ENCODE measurements at regions not wholly inside any gene's neighbourhood (a gene's known extent, or its start where the extent isn't known, plus 50 kb on each side); places are given as distances from the start of the nearest gene placed in this dataset.

DNA sequence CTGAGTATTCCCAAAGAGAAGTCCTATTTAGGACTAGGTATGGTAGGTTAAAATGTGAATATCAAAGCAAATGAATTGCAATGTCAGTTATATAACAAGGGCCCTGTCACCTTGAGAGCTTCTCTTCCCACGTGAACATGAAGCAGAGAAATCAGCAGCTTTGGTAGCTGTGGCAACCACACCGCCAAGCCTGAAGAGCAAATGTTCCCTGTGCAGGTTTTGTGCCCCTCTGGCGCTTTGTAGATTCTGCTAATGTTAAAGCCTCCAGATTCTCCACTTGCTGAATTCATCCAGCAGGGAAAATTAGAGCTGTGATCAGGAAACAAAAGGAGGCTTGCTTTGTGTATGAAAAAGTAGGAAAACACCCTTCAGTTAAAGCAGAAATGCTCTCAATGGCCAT is 322.6 kb downstream of the RBM43 start:
- TF ChIP-seq, protein P1, sequence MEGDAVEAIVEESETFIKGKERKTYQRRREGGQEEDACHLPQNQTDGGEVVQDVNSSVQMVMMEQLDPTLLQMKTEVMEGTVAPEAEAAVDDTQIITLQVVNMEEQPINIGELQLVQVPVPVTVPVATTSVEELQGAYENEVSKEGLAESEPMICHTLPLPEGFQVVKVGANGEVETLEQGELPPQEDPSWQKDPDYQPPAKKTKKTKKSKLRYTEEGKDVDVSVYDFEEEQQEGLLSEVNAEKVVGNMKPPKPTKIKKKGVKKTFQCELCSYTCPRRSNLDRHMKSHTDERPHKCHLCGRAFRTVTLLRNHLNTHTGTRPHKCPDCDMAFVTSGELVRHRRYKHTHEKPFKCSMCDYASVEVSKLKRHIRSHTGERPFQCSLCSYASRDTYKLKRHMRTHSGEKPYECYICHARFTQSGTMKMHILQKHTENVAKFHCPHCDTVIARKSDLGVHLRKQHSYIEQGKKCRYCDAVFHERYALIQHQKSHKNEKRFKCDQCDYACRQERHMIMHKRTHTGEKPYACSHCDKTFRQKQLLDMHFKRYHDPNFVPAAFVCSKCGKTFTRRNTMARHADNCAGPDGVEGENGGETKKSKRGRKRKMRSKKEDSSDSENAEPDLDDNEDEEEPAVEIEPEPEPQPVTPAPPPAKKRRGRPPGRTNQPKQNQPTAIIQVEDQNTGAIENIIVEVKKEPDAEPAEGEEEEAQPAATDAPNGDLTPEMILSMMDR (IDR thresholded peaks at IDR 0.05; ENCODE audit: extremely low read depth, low read depth, low read length): no peak

DNA sequence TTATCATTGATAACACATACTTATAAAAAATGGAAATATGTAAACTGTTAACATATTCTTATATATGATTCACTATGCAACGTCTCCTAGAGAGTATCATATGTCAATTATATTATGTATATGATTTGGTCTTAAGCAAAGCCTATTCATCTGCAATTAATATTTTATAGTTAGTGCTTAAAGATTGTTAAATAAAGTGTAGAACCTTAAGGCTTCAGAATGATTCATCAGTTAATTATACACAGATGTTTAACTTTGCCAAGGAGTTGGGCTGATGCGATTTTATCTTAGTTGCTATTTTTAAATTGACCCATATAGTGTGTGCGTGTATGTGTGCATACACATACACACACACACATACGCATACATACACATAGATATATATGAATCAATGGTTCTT is 323.1 kb downstream of the RBM43 start:
- Histone ChIP-seq H3K4me2 (ENCODE audit: insufficient read depth, low read length) (no peak overlapping the region), H3K27me3 (ENCODE audit: insufficient read depth, low read length) (no peaks in the 10 kb centered on the region), H3K79me2 (ENCODE audit: insufficient read depth, low read length) (no peaks in the 10 kb centered on the region), H3K36me3 (ENCODE audit: insufficient read depth, low read length) (no peaks in the 10 kb centered on the region), H2AFZ (ENCODE audit: low read length) (no peak overlapping the region), H3K4me1 (ENCODE audit: insufficient read depth, low read length) (no peaks in the 10 kb centered on the region), H3K9me3 (ENCODE audit: low read depth, low read length) (no peaks in the 10 kb centered on the region), H3K27ac (ENCODE audit: low read depth, low read length) (no peak overlapping the region), H4K20me1 (ENCODE audit: insufficient read depth, low read length) (no peaks in the 10 kb centered on the region), H3K4me3 (ENCODE audit: insufficient read depth, low read length) (no peak overlapping the region)
- no peak for DNase-seq (ENCODE audit: insufficient read length, low spot score, missing footprints)
- TF ChIP-seq, protein P1 (IDR thresholded peaks at IDR 0.05; ENCODE audit: extremely low read depth, low read depth, low read length): no peak

More for the DNA sequence above, 322.6 kb downstream of the RBM43 start:
- DNase-seq (ENCODE audit: insufficient read length, low spot score, missing footprints): no peak
- H3K27me3 ChIP-seq (ENCODE audit: insufficient read depth, low read length): no peaks in the 10 kb centered on the region
- H3K79me2 ChIP-seq (ENCODE audit: insufficient read depth, low read length): no peaks in the 10 kb centered on the region
- H3K27ac ChIP-seq (ENCODE audit: low read depth, low read length): no peak overlapping the region
- no peak overlapping the region for H3K4me3 ChIP-seq (ENCODE audit: insufficient read depth, low read length)
- no peaks in the 10 kb centered on the region for H3K4me1 ChIP-seq (ENCODE audit: insufficient read depth, low read length)
- H2AFZ ChIP-seq (ENCODE audit: low read length): no peak overlapping the region
- no peaks in the 10 kb centered on the region for H3K9me3 ChIP-seq (ENCODE audit: low read depth, low read length)
- H4K20me1 ChIP-seq (ENCODE audit: insufficient read depth, low read length): no peaks in the 10 kb centered on the region
- H3K36me3 ChIP-seq (ENCODE audit: insufficient read depth, low read length): no peaks in the 10 kb centered on the region
- no peak overlapping the region for H3K4me2 ChIP-seq (ENCODE audit: insufficient read depth, low read length)

DNA sequence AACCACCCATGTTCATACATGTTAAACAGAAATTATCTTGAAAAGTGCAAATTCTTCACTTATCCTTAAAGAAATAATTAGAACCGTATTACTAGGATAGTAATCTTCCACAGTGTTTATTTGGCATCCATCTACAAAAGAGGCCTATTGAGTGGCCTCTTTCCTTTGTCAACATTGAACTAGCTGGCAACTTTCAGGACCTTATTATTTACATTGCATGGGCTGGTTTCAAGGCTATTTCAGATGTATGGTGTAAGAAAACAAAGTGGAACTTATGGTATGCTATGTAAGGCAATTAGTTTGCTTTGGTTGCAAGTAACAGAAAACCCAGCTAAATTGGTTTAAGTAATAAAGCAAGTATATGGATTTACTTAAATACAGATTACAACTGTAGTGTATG is 324.6 kb downstream of the RBM43 start:
- Histone ChIP-seq H3K36me3 (ENCODE audit: insufficient read depth, low read length) (no peaks in the 10 kb centered on the region), H3K79me2 (ENCODE audit: insufficient read depth, low read length) (no peaks in the 10 kb centered on the region), H3K9me3 (ENCODE audit: low read depth, low read length) (no peaks in the 10 kb centered on the region), H3K4me1 (ENCODE audit: insufficient read depth, low read length) (no peaks in the 10 kb centered on the region), H3K27ac (ENCODE audit: low read depth, low read length) (no peak overlapping the region), H4K20me1 (ENCODE audit: insufficient read depth, low read length) (no peaks in the 10 kb centered on the region), H3K27me3 (ENCODE audit: insufficient read depth, low read length) (no peaks in the 10 kb centered on the region), H2AFZ (ENCODE audit: low read length) (no peak overlapping the region), H3K4me3 (ENCODE audit: insufficient read depth, low read length) (no peak overlapping the region), H3K4me2 (ENCODE audit: insufficient read depth, low read length) (no peak overlapping the region)
- no peak for DNase-seq (ENCODE audit: insufficient read length, low spot score, missing footprints)
- TF ChIP-seq, protein P1 (IDR thresholded peaks at IDR 0.05; ENCODE audit: extremely low read depth, low read depth, low read length): no peak

DNA sequence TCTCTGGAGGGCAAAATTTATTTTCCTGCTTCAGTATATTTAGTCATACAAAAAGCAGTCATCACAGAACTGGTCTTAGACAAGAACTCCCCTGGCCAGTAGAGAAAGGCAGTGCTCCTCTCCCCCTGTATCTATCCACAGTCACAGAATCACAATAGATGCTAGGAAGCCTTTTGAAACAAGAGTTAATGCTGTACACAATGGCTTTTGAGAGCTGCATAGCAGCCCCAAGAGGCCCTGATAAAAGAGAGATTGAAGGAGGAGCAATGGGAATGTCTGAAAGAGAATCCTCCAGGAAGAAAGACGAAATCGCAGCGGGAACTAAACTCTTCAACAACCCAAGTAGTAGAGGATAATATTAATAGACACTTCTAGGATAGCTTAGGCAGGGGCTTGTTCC is 330.2 kb downstream of the RBM43 start:
- TF ChIP-seq, protein P1 (IDR thresholded peaks at IDR 0.05; ENCODE audit: extremely low read depth, low read depth, low read length): no peak

More for the DNA sequence above, 330.2 kb downstream of the RBM43 start:
- H3K4me2 ChIP-seq (ENCODE audit: insufficient read depth, low read length): no peak overlapping the region
- no peaks in the 10 kb centered on the region for H4K20me1 ChIP-seq (ENCODE audit: insufficient read depth, low read length)
- H3K36me3 ChIP-seq (ENCODE audit: insufficient read depth, low read length): no peaks in the 10 kb centered on the region
- no peaks in the 10 kb centered on the region for H3K9me3 ChIP-seq (ENCODE audit: low read depth, low read length)
- H3K79me2 ChIP-seq (ENCODE audit: insufficient read depth, low read length): no peaks in the 10 kb centered on the region
- DNase-seq (ENCODE audit: insufficient read length, low spot score, missing footprints): no peak
- H3K27me3 ChIP-seq (ENCODE audit: insufficient read depth, low read length): no peaks in the 10 kb centered on the region
- no peak overlapping the region for H3K4me3 ChIP-seq (ENCODE audit: insufficient read depth, low read length)
- H3K27ac ChIP-seq (ENCODE audit: low read depth, low read length): no peak overlapping the region
- no peak overlapping the region for H2AFZ ChIP-seq (ENCODE audit: low read length)
- H3K4me1 ChIP-seq (ENCODE audit: insufficient read depth, low read length): no peaks in the 10 kb centered on the region

Measured in osteoblast (primary cell).